ENCODE measurements at regions not wholly inside any gene's neighbourhood (a gene's known extent, or its start where the extent isn't known, plus 50 kb on each side); places are given as distances from the start of the nearest gene placed in this dataset.

GRCh38 chr5:113749334-113749733, 235.8 kb downstream of the YTHDC2 start:
- TF ChIP-seq CTCF (conservative IDR thresholded peaks at IDR 0.05; ENCODE audit: low read depth, low read length): no peak
- no peak for TF ChIP-seq CEBPB (IDR thresholded peaks at IDR 0.05; ENCODE audit: low read depth, low read length)
- TF ChIP-seq POLR2A (IDR thresholded peaks at IDR 0.05; ENCODE audit: low read depth, low read length): no peak
- no peak for TF ChIP-seq RAD21 (IDR thresholded peaks at IDR 0.05; ENCODE audit: low read length)
- TF ChIP-seq RFX5 (IDR thresholded peaks at IDR 0.05; ENCODE audit: low read depth, low read length): no peak
